ENCODE measurements at regions not wholly inside any gene's neighbourhood (a gene's known extent, or its start where the extent isn't known, plus 50 kb on each side); places are given as distances from the start of the nearest gene placed in this dataset.

- peak; percentile 31 for DNase-seq (ENCODE audit: low read depth)
- H3K4me3 ChIP-seq (ENCODE audit: low read length): no peak overlapping the region
- TF ChIP-seq, protein P1, sequence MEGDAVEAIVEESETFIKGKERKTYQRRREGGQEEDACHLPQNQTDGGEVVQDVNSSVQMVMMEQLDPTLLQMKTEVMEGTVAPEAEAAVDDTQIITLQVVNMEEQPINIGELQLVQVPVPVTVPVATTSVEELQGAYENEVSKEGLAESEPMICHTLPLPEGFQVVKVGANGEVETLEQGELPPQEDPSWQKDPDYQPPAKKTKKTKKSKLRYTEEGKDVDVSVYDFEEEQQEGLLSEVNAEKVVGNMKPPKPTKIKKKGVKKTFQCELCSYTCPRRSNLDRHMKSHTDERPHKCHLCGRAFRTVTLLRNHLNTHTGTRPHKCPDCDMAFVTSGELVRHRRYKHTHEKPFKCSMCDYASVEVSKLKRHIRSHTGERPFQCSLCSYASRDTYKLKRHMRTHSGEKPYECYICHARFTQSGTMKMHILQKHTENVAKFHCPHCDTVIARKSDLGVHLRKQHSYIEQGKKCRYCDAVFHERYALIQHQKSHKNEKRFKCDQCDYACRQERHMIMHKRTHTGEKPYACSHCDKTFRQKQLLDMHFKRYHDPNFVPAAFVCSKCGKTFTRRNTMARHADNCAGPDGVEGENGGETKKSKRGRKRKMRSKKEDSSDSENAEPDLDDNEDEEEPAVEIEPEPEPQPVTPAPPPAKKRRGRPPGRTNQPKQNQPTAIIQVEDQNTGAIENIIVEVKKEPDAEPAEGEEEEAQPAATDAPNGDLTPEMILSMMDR (IDR thresholded peaks at IDR 0.05; ENCODE audit: insufficient read depth, low read depth, low read length, missing control alignments): no peak
Observed at GRCh38 chr6:140554421-140554820, 1180.0 kb upstream of the CITED2 start.

- DNase-seq (ENCODE audit: low read depth): no peak
- TF ChIP-seq, protein P1 (IDR thresholded peaks at IDR 0.05; ENCODE audit: insufficient read depth, low read depth, low read length, missing control alignments): no peak
Observed at GRCh38 chr6:140548366-140548765, 1173.9 kb upstream of the CITED2 start.

DNA sequence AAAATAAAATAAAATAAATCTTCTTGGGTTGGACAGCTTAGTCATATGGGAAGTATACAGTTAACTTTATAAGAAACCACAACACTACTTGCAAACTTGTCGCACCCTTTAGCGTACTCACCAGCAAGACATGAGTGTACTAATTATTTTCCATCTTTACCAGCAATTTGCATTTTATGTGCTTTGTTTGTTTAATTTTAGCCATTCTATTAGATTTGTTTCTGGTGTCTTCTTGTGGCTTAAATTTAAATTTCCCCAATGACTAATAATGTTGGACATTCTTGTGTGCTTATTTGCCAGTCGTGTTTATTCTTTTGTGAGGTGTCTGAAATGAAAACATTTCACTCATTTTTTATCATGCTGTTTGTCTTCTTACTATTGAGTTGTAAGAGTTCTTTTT, 1172.2 kb upstream of the CITED2 start:
- H3K4me3 ChIP-seq (ENCODE audit: low read length): no peak overlapping the region
- TF ChIP-seq, protein P1 (IDR thresholded peaks at IDR 0.05; ENCODE audit: insufficient read depth, low read depth, low read length, missing control alignments): no peak
- DNase-seq (ENCODE audit: low read depth): peak; percentile 46

More at GRCh38 chr6:140548366-140548765, 1173.9 kb upstream of the CITED2 start:
- H3K4me3 ChIP-seq (ENCODE audit: low read length): no peak overlapping the region

GRCh38 chr6:140544431-140544830, 1170.0 kb upstream of the CITED2 start:
- no peak overlapping the region for H3K4me3 ChIP-seq (ENCODE audit: low read length)

DNA sequence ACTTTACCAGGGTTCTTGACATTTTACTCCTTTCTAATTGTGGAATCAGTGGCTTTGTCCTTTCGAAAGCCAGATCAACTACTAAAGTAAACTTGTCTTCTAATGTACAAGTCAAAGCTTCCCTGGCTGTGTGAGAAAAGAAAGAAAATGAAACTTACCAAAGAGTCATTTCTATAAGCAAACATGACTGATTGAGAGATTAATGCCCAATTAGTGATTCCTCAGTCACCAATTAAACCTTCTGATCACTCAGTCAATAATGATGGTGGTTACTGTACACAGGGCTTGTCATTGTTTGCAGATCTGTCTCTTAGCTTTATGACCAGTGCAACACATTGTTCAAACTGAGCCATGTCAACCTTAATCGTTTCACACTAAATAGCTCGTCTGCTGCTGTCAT, 1168.4 kb upstream of the CITED2 start:
- TF ChIP-seq, protein P1 (IDR thresholded peaks at IDR 0.05; ENCODE audit: insufficient read depth, low read depth, low read length, missing control alignments): no peak

More at GRCh38 chr6:140544431-140544830, 1170.0 kb upstream of the CITED2 start:
- TF ChIP-seq, protein P1 (IDR thresholded peaks at IDR 0.05; ENCODE audit: insufficient read depth, low read depth, low read length, missing control alignments): no peak
- DNase-seq (ENCODE audit: low read depth): peak; percentile 13

GRCh38 chr6:140541288-140541687, 1166.8 kb upstream of the CITED2 start:
- DNase-seq (ENCODE audit: low read depth): peak; percentile 54
- H3K4me3 ChIP-seq (ENCODE audit: low read length): no peak overlapping the region
- TF ChIP-seq, protein P1 (IDR thresholded peaks at IDR 0.05; ENCODE audit: insufficient read depth, low read depth, low read length, missing control alignments): no peak

More for the DNA sequence above, 1168.4 kb upstream of the CITED2 start:
- DNase-seq (ENCODE audit: low read depth): no peak
- no peak overlapping the region for H3K4me3 ChIP-seq (ENCODE audit: low read length)

DNA sequence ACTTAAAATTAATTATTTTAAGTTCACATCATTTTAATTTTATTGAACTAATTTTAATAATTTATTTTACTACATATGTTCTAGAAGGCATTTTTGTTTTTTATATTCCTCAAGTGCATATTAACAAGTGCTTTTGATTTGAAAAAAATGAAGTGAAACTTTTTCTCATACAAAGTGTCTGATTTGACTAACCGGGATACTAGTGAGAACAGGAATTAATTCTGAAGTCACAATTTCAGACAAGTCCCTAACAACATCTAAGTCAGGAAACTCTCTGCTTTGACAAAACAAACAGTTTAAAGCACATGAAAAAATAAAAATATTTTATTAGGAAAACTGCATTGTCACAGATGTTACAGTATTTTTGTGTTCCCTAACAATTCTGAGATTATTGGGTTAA, 1166.3 kb upstream of the CITED2 start:
- no peak overlapping the region for H3K4me3 ChIP-seq (ENCODE audit: low read length)
- DNase-seq (ENCODE audit: low read depth): no peak
- TF ChIP-seq, protein P1 (IDR thresholded peaks at IDR 0.05; ENCODE audit: insufficient read depth, low read depth, low read length, missing control alignments): no peak

Measured in epithelial cell of esophagus (primary cell).